GM10266 (cell line): ENCODE measurements at regions not wholly inside any gene's neighbourhood (a gene's known extent, or its start where the extent isn't known, plus 50 kb on each side); places are given as distances from the start of the nearest gene placed in this dataset.

Experiments used
- DNase-seq: peaks from one replicate; pipeline ENCODE4 v3.0.0; 2012; ENCODE audit errors: extremely low spot score
- TF ChIP-seq, protein P1 (sequence below): IDR thresholded peaks from 2 replicates; pipeline ENCODE4 v1.5.1; 2012; ENCODE audit warnings: mild to moderate bottlenecking, low read depth; ENCODE audit not compliant: control insufficient read depth, insufficient read depth; ENCODE audit errors: missing control alignments

DNA sequence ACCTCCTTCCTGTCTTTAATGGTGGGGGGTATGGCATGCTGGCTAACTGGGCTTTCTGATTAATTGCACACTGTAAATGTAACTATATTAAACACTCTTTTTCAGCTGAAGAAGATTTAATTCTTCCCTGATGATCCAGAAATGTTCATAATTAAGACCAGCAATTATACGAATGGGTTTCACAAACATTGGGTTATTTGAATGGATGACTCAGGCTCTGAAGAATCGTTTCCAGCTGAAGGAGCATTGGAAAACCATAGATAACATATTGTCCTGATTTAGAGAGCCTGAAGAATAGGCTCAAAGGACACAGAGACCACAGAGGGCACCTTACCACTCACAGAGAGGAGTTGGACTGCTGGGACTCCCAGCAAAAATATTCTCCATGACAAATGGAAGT, 130.7 kb upstream of the SSTR4 start:
- TF ChIP-seq, protein P1, sequence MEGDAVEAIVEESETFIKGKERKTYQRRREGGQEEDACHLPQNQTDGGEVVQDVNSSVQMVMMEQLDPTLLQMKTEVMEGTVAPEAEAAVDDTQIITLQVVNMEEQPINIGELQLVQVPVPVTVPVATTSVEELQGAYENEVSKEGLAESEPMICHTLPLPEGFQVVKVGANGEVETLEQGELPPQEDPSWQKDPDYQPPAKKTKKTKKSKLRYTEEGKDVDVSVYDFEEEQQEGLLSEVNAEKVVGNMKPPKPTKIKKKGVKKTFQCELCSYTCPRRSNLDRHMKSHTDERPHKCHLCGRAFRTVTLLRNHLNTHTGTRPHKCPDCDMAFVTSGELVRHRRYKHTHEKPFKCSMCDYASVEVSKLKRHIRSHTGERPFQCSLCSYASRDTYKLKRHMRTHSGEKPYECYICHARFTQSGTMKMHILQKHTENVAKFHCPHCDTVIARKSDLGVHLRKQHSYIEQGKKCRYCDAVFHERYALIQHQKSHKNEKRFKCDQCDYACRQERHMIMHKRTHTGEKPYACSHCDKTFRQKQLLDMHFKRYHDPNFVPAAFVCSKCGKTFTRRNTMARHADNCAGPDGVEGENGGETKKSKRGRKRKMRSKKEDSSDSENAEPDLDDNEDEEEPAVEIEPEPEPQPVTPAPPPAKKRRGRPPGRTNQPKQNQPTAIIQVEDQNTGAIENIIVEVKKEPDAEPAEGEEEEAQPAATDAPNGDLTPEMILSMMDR, result no peak
- DNase-seq, result no peak

DNA sequence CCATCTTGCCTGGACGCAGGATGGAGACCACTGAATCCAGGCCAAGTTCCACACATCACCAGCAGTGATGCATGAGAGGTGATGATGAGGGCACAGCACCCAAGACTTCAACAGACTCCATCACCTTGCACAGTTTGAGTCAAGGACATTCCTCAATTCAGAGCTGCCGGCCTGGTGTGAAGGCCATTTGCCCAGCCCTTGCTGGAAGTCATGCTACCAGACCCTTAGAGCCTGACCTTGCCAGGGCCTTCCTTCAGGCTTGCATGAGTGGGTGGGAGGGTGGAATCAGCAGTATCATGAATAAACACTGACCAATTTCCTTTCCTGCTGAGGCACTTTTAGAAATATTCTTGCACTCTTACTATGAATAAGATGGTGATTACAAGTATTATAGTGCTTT, 130.2 kb upstream of the SSTR4 start:
- TF ChIP-seq, protein P1, result no peak

DNA sequence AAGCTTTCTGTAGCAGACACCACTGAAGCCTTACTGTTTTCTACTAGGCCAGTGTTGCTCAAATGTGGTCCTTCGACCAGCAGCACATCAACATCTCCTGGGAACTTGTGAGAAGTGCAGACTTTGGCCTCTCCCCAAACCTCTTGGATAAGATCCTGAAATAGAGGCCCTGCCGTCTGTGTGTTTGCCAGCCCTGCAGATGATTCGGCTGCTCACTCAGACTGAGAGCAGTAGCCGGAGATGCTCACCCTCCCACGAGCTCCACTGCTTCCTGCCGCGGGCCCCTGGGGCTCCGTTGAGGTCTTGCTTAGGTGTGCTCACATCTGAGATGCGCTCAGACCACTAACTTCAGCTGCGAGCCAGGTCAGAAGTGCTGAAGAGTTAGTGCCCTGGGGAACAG, 129.5 kb upstream of the SSTR4 start:
- TF ChIP-seq, protein P1, result no peak
- peak; percentile 10 for DNase-seq

More for the DNA sequence above, 130.2 kb upstream of the SSTR4 start:
- no peak for DNase-seq

DNA sequence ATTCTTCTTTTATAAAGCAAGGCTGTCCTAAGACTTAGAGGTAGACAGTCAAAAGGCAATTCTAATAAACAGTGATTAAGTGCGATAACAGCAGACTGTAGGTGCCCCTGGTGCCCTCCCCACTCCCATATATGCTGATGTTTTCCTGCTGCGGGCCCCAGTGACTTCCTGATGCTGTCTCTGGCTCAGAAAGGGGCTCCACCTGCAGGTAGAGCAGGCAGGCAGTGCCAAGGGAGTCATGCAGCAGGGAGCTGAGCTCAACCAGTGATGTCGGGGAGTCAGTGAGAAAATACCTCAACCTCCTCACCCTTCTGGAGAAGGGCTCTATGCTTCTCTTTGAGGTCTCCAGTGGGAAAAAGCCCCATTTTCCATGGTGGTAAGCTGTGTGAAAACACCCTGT, 126.7 kb upstream of the SSTR4 start:
- TF ChIP-seq, protein P1, result no peak
- no peak for DNase-seq

DNA sequence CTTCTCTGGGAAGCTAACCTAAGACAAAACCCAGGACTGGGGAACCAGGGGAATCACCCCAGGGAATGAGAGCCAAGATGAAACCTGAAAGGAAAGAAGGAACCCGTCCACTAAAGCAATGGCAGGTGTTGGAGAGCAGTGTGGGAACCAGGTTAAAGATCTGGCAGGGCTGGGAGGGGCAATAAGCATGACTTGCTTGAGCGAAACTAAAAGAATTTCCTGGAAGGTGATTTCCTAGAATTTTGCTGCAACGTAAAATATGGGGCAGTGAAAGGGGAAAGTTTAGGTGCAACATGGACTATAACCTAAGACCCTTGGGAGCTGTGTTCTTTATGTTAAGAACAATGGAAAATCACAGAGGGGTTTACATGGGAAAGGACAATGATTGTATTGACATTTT, 126.2 kb upstream of the SSTR4 start:
- TF ChIP-seq, protein P1, result no peak
- no peak for DNase-seq

DNA sequence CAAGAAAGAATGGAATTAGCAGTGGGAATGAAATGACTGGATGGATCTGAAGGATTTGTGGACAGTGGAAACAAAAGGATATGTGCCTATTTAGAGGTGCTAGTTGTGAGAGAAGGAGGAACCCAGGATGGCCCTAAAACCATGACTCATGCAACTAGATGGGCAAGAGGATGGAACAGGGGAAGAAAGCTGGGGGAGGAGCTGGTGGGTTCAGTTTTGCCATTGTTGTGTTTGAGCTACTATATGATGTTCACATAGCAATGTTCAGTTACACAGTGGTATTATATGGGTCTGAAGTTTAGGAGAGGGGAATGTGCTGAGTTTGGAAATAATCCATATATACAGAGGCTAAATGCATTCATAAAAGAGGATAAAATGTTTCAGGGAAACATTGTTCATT, 125.7 kb upstream of the SSTR4 start:
- no peak for DNase-seq
- TF ChIP-seq, protein P1, result no peak

DNA sequence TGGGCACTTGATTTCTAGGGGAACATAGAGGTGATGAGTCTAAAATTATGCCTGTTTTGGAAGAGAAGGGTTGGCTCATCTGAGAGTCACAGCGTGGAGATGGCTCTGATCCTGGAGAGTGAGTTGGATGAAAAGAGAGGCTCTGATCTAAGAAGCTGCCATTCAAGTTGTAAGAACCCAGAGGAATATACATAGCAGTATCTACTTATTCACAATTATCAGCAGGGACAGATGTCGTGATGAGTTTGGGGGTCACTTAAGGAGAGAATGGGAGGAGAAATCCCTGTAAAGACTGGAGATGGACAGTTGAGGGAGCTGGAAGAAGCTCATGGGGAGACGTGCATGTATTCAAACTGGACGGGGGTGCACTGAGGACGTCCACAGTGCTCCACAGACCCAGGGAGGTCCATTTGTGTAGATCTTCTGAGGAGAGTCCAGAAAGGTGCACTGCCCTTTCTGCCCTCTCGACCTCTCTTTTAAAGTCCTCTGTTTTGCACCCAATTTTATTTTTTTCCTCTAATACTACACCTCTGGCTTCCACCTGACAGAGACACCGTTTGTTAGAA, 124.7 kb upstream of the SSTR4 start:
- TF ChIP-seq, protein P1, result no peak
- DNase-seq, result no peak
